Activated CD8-positive, alpha-beta T cell treated with anti-CD3 and anti-CD28 coated beads for 36 hours (primary cell): ENCODE measurements at regions not wholly inside any gene's neighbourhood (a gene's known extent, or its start where the extent isn't known, plus 50 kb on each side); places are given as distances from the start of the nearest gene placed in this dataset.

Experiments used
- ATAC-seq: fragments of 200-7000 bp; cut with Tn5 transposase; one replicate; pipeline ENCODE4 v1.10.0; 2021; ENCODE audit warnings: mild to moderate bottlenecking, moderate library complexity
- CTCF ChIA-PET: fragments of 350-600 bp; sonication (Branson Sonifier 250); formaldehyde crosslinking; loops from one replicate; lab custom pipeline; 2021; ENCODE audit warnings: antibody characterized with exemption; lab: Charles Lee
- POLR2A ChIA-PET: fragments of 350-600 bp; sonication (Branson Sonifier 250); formaldehyde crosslinking; loops from one replicate; lab custom pipeline; 2021; ENCODE audit warnings: antibody characterized with exemption; lab: Charles Lee
- DNase-seq: peaks from one replicate; pipeline ENCODE4 v3.0.0-alpha.2; 2020
- H3K27ac Mint-ChIP-seq: one replicate; pipeline ENCODE4 v1.8.0; 2021; ENCODE audit warnings: mild to moderate bottlenecking, mixed read lengths
- H3K27me3 Mint-ChIP-seq: one replicate; pipeline ENCODE4 v1.8.0; 2021; ENCODE audit warnings: mixed read lengths
- H3K36me3 Mint-ChIP-seq: one replicate; pipeline ENCODE4 v1.8.0; 2021; ENCODE audit warnings: low read depth, mixed read lengths
- H3K4me1 Mint-ChIP-seq: one replicate; pipeline ENCODE4 v1.8.0; 2021; ENCODE audit warnings: low read depth, mixed read lengths
- H3K4me3 Mint-ChIP-seq: one replicate; pipeline ENCODE4 v1.8.0; 2021; ENCODE audit warnings: mild to moderate bottlenecking, moderate library complexity, mixed read lengths
- H3K9me3 Mint-ChIP-seq: one replicate; pipeline ENCODE4 v1.8.0; 2021; ENCODE audit warnings: mixed read lengths
- intact Hi-C: fragments of 100-400 bp; cut with micrococcal nuclease; formaldehyde crosslinking; loops from one replicate; pipeline ENCODE4 v1.10.0; 2022
- TF ChIP-seq, protein P1 (sequence below): fragments of 200-600 bp; IDR thresholded peaks from one replicate; pipeline ENCODE4 v1.8.0; 2022; ENCODE audit warnings: antibody characterized with exemption, mild to moderate bottlenecking

DNA sequence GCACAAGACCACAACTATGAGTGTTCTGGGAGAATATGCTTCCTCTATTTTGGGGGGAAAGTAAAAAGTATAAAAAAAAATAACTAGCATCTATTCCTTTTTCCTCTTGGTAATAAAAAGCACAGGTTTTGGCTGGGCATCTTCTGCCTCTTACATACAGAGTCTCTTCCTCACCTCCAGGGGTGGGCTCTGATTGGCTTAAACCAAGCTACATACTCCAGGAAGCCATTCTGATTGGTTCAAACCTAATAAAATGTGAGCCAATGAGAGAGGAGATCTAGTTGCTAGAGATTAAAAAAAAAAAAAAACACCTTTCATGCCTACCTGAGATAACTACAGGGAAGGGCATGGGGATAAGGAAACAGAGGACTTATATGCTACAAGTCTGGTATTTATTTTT is 365.9 kb upstream of the ERCC4 start:
- Mint-ChIP-seq H3K27ac (no peak overlapping the region), H3K4me3 (no peak overlapping the region), H3K4me1 (no peaks in the 10 kb centered on the region), H3K36me3 (no peaks in the 10 kb centered on the region), H3K27me3 (peaks cover 1% of the 10 kb centered on the region), H3K9me3 (peaks cover 2% of the 10 kb centered on the region)
- TF ChIP-seq, protein P1, sequence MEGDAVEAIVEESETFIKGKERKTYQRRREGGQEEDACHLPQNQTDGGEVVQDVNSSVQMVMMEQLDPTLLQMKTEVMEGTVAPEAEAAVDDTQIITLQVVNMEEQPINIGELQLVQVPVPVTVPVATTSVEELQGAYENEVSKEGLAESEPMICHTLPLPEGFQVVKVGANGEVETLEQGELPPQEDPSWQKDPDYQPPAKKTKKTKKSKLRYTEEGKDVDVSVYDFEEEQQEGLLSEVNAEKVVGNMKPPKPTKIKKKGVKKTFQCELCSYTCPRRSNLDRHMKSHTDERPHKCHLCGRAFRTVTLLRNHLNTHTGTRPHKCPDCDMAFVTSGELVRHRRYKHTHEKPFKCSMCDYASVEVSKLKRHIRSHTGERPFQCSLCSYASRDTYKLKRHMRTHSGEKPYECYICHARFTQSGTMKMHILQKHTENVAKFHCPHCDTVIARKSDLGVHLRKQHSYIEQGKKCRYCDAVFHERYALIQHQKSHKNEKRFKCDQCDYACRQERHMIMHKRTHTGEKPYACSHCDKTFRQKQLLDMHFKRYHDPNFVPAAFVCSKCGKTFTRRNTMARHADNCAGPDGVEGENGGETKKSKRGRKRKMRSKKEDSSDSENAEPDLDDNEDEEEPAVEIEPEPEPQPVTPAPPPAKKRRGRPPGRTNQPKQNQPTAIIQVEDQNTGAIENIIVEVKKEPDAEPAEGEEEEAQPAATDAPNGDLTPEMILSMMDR, result no peak
- ATAC-seq (no peak), DNase-seq (no peak)
- ChIA-PET CTCF (no interaction called here), POLR2A (no interaction called here)
- intact Hi-C loops, result no loop called here

DNA sequence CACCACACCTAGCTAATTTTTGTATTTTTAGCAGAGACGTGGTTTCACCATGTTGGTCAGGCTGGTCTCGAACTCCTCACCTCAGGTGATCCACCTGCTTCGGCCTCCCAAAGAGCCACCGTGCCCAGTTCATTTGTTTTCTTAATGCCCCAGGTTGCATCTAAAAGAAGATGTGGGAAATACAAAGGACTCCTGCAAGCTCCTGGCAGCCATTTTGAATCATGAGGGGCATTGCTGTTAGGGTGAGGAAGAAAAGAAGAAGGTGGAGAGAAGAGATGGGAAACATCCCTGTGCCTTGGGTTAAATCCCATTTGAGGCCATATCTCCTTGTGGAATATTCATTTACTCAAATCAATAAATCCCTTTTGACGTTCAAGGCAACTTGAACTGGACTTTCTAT is 365.3 kb upstream of the ERCC4 start:
- DNase-seq, result no peak
- TF ChIP-seq, protein P1, result no peak
- H3K4me3 Mint-ChIP-seq, result no peak overlapping the region
- ATAC-seq, result no peak
- no peak overlapping the region for H3K27ac Mint-ChIP-seq
- no peaks in the 10 kb centered on the region for H3K4me1 Mint-ChIP-seq
- ChIA-PET POLR2A (no interaction called here), CTCF (no interaction called here)
- intact Hi-C loops, result no loop called here
- H3K9me3 Mint-ChIP-seq, result peaks cover 2% of the 10 kb centered on the region
- H3K27me3 Mint-ChIP-seq, result peaks cover 1% of the 10 kb centered on the region
- no peaks in the 10 kb centered on the region for H3K36me3 Mint-ChIP-seq

DNA sequence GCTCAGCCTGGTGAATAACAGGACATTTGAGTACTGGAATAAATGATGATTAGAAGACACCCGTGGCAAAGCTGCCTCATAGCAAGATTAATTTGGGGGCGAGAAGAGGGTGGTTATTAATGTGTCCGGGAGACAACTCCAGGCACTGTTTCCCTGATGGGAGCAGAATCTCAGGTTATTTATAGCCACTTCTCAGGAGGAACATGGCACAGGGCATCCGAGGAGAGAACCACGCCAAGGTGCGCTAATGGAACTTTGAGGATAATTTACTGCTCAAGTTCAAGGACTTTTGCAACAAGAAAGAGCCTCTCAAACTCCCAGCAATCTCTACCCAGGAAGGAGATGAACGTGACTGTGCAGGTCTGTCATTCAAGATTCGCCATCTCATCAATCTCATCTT is 362.5 kb upstream of the ERCC4 start:
- Mint-ChIP-seq H3K9me3 (peaks cover 2% of the 10 kb centered on the region), H3K4me1 (no peaks in the 10 kb centered on the region), H3K27me3 (peaks cover 2% of the 10 kb centered on the region), H3K36me3 (no peaks in the 10 kb centered on the region), H3K27ac (no peak overlapping the region), H3K4me3 (no peak overlapping the region)
- intact Hi-C loops, result no loop called here
- TF ChIP-seq, protein P1, result no peak
- ATAC-seq (no peak), DNase-seq (no peak)
- ChIA-PET CTCF (interaction anchor here (0.9 kb wide), 1 partner anchor 10 kb away, joined by 4 read pairs; no protein-coding TSS in a partner anchor), POLR2A (no interaction called here)

DNA sequence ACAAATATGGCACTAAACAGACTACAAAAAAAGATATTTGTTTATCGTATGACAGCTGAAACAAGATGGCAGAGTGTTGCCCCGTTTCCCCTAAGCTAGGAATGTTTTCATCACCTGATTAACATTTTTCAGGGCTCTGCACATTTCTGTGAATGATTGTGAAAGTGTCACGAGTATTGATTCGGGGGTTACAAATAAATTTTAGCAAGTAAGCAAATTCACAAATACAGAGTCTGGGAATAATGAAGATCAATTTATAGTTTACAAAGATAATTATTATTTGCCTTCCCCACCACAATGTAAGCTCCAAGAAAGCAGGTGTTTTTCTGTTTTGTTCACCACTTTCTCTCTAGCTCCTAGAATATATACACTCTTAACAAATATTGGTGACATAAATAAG is 361.2 kb upstream of the ERCC4 start:
- POLR2A ChIA-PET, result no interaction called here
- TF ChIP-seq, protein P1, result no peak
- no peak for DNase-seq
- Mint-ChIP-seq H3K27me3 (peaks cover 2% of the 10 kb centered on the region), H3K4me3 (no peak overlapping the region), H3K4me1 (no peaks in the 10 kb centered on the region), H3K27ac (no peak overlapping the region), H3K9me3 (no peaks in the 10 kb centered on the region), H3K36me3 (no peaks in the 10 kb centered on the region)
- CTCF ChIA-PET, result no interaction called here
- intact Hi-C loops, result no loop called here
- ATAC-seq, result no peak

DNA sequence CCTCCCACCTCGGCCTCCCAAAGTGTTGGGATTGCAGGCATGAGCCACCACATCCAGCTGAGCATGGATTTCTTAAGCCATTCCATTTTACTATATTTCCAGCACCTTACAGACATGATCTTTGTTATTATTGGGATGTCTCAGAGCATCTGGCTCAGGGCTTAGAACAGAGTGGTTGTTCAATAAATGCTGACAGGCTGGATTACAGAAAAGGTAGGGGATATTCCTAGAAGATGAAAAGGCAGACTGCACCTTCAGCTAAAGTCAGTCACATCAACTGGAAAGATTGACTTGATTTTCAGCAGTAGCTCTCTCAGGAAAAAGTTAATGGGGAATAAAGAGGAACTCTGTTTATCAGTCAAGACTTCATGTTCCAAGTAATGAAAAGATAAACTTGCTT is 360.3 kb upstream of the ERCC4 start:
- ATAC-seq, result no peak
- Mint-ChIP-seq H3K9me3 (no peaks in the 10 kb centered on the region), H3K36me3 (no peaks in the 10 kb centered on the region), H3K4me3 (no peak overlapping the region), H3K27ac (no peak overlapping the region), H3K4me1 (no peaks in the 10 kb centered on the region), H3K27me3 (peaks cover 2% of the 10 kb centered on the region)
- DNase-seq, result no peak
- TF ChIP-seq, protein P1, result no peak
- ChIA-PET CTCF (no interaction called here), POLR2A (interaction anchor here (0.6 kb wide), 1 partner anchor 18 kb away, joined by 3 read pairs; no protein-coding TSS in a partner anchor)
- intact Hi-C loops, result no loop called here
